Lower lobe of right lung (tissue), 2 donors: ENCODE measurements at regions not wholly inside any gene's neighbourhood (a gene's known extent, or its start where the extent isn't known, plus 50 kb on each side); places are given as distances from the start of the nearest gene placed in this dataset.
A peak's percentile ranks its signal among the peaks of the same experiment; 100 is the strongest.

Source experiments
- ATAC-seq, 2 donors: fragments of 200-7000 bp; cut with Tn5 transposase; one replicate each; pipeline ENCODE4 v1.9.1; 2020 to 2022; ENCODE audit warnings: mild to moderate bottlenecking in 2 of 2, moderate library complexity in 2 of 2
- DNase-seq: peaks from one replicate; pipeline ENCODE4 v3.0.0-alpha.2; 2020
- H3K27ac ChIP-seq: fragments of 200-600 bp; one replicate; pipeline ENCODE4 v1.8.0; 2022
- H3K27me3 ChIP-seq: fragments of 200-600 bp; one replicate; pipeline ENCODE4 v1.8.0; 2022; ENCODE audit warnings: low read depth
- H3K36me3 ChIP-seq: fragments of 200-600 bp; one replicate; pipeline ENCODE4 v1.8.0; 2022; ENCODE audit warnings: mild to moderate bottlenecking
- H3K4me1 ChIP-seq: fragments of 200-600 bp; one replicate; pipeline ENCODE4 v1.8.0; 2022
- H3K4me3 ChIP-seq: fragments of 200-600 bp; one replicate; pipeline ENCODE4 v1.8.0; 2022; ENCODE audit warnings: mild to moderate bottlenecking
- H3K9me3 ChIP-seq: fragments of 200-600 bp; one replicate; pipeline ENCODE4 v1.8.0; 2022
- intact Hi-C: fragments of 100-400 bp; cut with DNase I; formaldehyde crosslinking; loops from one replicate; pipeline ENCODE4 v1.11.0; 2022
- TF ChIP-seq, protein P1 (sequence below): fragments of 200-600 bp; IDR thresholded peaks from one replicate; pipeline ENCODE4 v1.8.0; 2022; ENCODE audit warnings: antibody characterized with exemption, mild to moderate bottlenecking
- donor health status: DM: no; HTN: yes; CAD: no; lungs with severe emphysema.

DNA sequence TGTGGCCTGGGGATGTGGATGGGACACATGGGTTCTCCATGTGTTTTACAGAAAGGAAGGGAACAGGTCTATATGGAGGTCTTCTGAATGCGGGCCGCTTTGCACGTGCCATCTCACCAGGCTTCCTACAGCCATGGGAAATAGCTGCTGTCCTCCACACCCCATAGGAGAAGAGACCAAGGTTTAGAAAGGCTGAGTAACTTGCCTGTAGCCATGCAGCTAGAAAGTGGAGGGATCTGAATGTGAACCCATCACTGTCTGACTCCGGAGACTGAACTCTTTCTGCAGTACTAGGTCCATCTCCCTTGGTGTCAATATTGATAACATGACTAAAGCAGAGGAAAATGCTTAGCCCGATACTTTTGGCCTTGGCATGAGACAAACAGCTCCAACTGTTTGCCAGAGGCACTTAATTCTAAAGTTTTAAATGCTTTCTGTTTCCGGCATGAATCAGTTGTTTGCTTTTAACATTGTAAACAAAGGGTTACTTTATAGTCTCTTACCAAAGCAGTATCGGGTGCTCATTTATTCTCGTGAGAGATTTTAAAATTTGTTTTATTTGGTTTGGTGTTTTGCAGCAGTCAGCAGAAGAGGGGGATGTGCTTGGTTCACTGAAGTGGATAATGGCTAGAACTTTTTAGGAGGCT is 64.8 kb upstream of the LOXL4 start:
- no peak for DNase-seq
- Histone ChIP-seq H3K4me1 (no peaks in the 10 kb centered on the region), H3K27me3 (no peaks in the 10 kb centered on the region), H3K27ac (no peak overlapping the region), H3K36me3 (no peaks in the 10 kb centered on the region), H3K9me3 (no peaks in the 10 kb centered on the region), H3K4me3 (no peak overlapping the region)
- intact Hi-C loops = no loop called here
- TF ChIP-seq, protein P1, sequence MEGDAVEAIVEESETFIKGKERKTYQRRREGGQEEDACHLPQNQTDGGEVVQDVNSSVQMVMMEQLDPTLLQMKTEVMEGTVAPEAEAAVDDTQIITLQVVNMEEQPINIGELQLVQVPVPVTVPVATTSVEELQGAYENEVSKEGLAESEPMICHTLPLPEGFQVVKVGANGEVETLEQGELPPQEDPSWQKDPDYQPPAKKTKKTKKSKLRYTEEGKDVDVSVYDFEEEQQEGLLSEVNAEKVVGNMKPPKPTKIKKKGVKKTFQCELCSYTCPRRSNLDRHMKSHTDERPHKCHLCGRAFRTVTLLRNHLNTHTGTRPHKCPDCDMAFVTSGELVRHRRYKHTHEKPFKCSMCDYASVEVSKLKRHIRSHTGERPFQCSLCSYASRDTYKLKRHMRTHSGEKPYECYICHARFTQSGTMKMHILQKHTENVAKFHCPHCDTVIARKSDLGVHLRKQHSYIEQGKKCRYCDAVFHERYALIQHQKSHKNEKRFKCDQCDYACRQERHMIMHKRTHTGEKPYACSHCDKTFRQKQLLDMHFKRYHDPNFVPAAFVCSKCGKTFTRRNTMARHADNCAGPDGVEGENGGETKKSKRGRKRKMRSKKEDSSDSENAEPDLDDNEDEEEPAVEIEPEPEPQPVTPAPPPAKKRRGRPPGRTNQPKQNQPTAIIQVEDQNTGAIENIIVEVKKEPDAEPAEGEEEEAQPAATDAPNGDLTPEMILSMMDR = no peak
- no peak for ATAC-seq

DNA sequence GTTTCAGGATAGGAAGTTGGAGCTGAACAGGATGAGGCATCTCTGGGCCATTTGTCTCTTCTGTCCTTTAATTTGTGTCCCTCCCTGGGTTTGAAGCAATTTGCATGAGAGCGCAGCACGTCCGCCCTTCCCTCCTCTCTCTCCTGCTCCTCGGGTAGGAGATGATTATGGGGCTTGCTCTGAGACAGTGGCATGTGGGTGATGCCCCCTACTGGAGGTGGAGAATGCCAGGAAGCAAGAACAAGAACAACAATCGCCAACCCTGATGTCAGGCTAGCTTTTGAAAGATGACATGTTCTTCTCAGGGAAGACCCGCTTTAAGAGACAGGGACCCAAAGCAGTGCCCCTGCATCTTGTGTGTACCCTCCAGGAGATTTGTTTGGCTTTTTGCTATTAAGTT is 63.9 kb upstream of the LOXL4 start:
- no peaks in the 10 kb centered on the region for H3K27me3 ChIP-seq
- H3K9me3 ChIP-seq = no peaks in the 10 kb centered on the region
- no peak overlapping the region for H3K27ac ChIP-seq
- TF ChIP-seq, protein P1 = no peak
- no peaks in the 10 kb centered on the region for H3K4me1 ChIP-seq
- DNase-seq (no peak), ATAC-seq (peak; percentile 47 to 54)
- H3K4me3 ChIP-seq = no peak overlapping the region
- intact Hi-C loops = no loop called here
- no peaks in the 10 kb centered on the region for H3K36me3 ChIP-seq

DNA sequence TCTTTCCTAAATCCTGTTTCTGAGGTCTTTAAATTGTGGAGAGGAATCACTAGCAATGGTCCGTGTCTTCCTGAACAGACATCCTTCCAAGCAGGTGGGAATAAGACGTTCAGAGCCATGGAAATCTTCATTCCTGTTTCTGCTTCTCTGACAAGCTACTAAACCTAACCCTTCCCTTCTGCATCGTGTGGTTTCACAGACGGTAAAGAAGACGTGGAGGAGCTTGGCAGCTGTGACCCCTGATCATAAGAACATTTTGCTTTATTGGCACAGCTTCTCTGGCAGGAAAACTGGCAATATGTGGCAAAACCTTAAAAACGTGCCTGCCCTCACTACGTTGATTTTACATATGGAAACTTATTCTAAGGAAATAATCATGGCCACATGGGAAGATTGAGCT is 63.0 kb upstream of the LOXL4 start:
- DNase-seq = no peak
- TF ChIP-seq, protein P1 = no peak
- Histone ChIP-seq H3K27ac (no peak overlapping the region), H3K27me3 (no peaks in the 10 kb centered on the region), H3K4me3 (no peak overlapping the region), H3K9me3 (no peaks in the 10 kb centered on the region), H3K36me3 (no peaks in the 10 kb centered on the region), H3K4me1 (no peaks in the 10 kb centered on the region)
- intact Hi-C loops = no loop called here
- no peak for ATAC-seq

DNA sequence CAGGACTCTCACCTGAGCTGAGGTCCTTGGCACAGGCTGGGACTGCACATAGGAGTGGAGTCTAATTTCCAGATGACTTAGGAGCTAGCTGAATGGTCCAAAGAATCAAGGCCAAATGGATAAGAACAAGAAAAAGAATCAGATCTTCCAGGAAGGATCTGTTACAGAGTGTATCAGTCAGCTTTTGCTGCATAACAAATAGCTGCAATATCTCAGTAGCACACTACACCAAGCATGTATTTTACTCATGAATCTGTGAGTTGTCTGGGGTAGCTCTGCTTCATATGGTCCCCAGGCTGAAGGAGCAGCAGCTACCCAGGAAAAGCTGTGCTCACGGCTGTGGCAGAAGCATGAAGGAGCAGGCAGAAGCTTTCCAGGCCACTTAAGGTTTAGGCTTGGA is 60.6 kb upstream of the LOXL4 start:
- Histone ChIP-seq H3K27me3 (no peaks in the 10 kb centered on the region), H3K36me3 (no peaks in the 10 kb centered on the region), H3K27ac (no peak overlapping the region), H3K9me3 (no peaks in the 10 kb centered on the region), H3K4me3 (no peak overlapping the region), H3K4me1 (peaks cover 8% of the 10 kb centered on the region)
- TF ChIP-seq, protein P1 = no peak
- intact Hi-C loops = no loop called here
- no peak for ATAC-seq
- DNase-seq = no peak

DNA sequence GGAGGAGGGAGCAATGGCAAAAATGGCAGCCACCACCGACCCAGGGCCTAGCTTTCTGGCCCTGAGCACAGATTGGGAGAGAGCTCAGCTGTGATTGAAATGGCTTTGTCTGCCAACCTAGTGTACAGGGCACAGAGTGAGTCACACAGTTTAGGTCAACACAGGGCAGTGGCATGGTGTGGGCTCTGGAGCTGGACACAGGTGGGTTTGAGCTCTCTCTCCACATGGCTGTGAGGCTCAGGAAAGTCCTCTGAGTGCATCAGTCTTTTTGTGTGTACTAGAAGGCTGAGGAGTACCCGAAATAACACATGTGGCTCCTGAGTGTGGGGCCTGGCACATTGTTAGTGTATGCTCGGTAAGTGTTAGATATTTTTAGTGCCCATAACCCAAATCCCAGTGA is 60.2 kb upstream of the LOXL4 start:
- no peak overlapping the region for H3K4me3 ChIP-seq
- no peaks in the 10 kb centered on the region for H3K36me3 ChIP-seq
- H3K27me3 ChIP-seq = no peaks in the 10 kb centered on the region
- no peak for DNase-seq
- no peak for ATAC-seq
- intact Hi-C loops = no loop called here
- TF ChIP-seq, protein P1 = no peak
- H3K4me1 ChIP-seq = peaks cover 12% of the 10 kb centered on the region
- H3K27ac ChIP-seq = no peak overlapping the region
- no peaks in the 10 kb centered on the region for H3K9me3 ChIP-seq
